ENCODE measurements at regions not wholly inside any gene's neighbourhood (a gene's known extent, or its start where the extent isn't known, plus 50 kb on each side); places are given as distances from the start of the nearest gene placed in this dataset.

- H3K27me3 Mint-ChIP-seq (ENCODE audit: low read depth in 3 of 3), result peaks cover 2 to 7% (median 5%) of the 10 kb centered on the region in 3 donors
- no peaks in the 10 kb centered on the region for H3K79me2 ChIP-seq (ENCODE audit: insufficient read depth, low read length)
- no peak overlapping the region for H3K27ac Mint-ChIP-seq
Observed at GRCh38 chr1:62924983-62925790, 141.3 kb downstream of the ATG4C start.

GRCh38 chr1:62926681-62927252 is 142.8 kb downstream of the ATG4C start:
- Histone ChIP-seq H3K4me3 (replicated peaks in 1 of 3; ENCODE audit: low read depth in 2 of 3, low read length in 3 of 3) (no peak overlapping the region), H3K27ac (ENCODE audit: low read depth in 1 of 2, low read length in 2 of 2) (no peak overlapping the region), H4K20me1 (ENCODE audit: insufficient read depth, low read length) (no peaks in the 10 kb centered on the region), H3K36me3 (replicated peaks in 1 of 2; ENCODE audit: control insufficient read depth in 1 of 2, insufficient read depth in 2 of 2, low read length in 2 of 2) (no peaks in the 10 kb centered on the region), H3K79me2 (ENCODE audit: insufficient read depth, low read length) (no peaks in the 10 kb centered on the region), H3K4me1 (ENCODE audit: control insufficient read depth in 1 of 2, insufficient read depth in 2 of 2, low read length in 2 of 2) (no peaks in the 10 kb centered on the region), H3K27me3 (ENCODE audit: control insufficient read depth in 2 of 2, insufficient read depth in 2 of 2, low read length in 2 of 2) (no peaks in the 10 kb centered on the region), H2AFZ (ENCODE audit: insufficient read depth, low read depth, low read length, poor library complexity, severe bottlenecking) (no peak overlapping the region), H3K9ac (ENCODE audit: insufficient read depth, low read length, poor library complexity, severe bottlenecking) (no peak overlapping the region), H3K4me2 (replicated peaks; ENCODE audit: extremely low read depth, low read length, poor library complexity, severe bottlenecking) (no peak overlapping the region), H3K9me3 (replicated peaks in 1 of 2; ENCODE audit: control insufficient read depth in 1 of 2, insufficient read depth in 1 of 2, low read length in 2 of 2) (no peaks in the 10 kb centered on the region)
- WGBS (ENCODE audit: insufficient coverage), result no CpG with 5 or more reads among the region's 4 CpGs
- TF ChIP-seq CTCF (IDR thresholded peaks at IDR 0.05), result no peak
- Mint-ChIP-seq H3K4me1 (no peaks in the 10 kb centered on the region), H3K27me3 (ENCODE audit: low read depth in 3 of 3) (peaks cover 2 to 5% (median 4%) of the 10 kb centered on the region in 3 donors), H3K36me3 (no peaks in the 10 kb centered on the region), H3K4me3 (no peak overlapping the region), H3K27ac (no peak overlapping the region), H3K9me3 (peaks cover 0 to 3% (median 0%) of the 10 kb centered on the region in 7 donors)
- no peak for DNase-seq
- intact Hi-C loops (cut with micrococcal nuclease), result no loop called here

More at GRCh38 chr1:62924983-62925790, 141.3 kb downstream of the ATG4C start:
- intact Hi-C loops (cut with micrococcal nuclease), result no loop called here
- Histone ChIP-seq H4K20me1 (ENCODE audit: insufficient read depth, low read length) (no peaks in the 10 kb centered on the region), H2AFZ (ENCODE audit: insufficient read depth, low read depth, low read length, poor library complexity, severe bottlenecking) (no peak overlapping the region), H3K9ac (ENCODE audit: insufficient read depth, low read length, poor library complexity, severe bottlenecking) (no peak overlapping the region), H3K9me3 (replicated peaks in 1 of 2; ENCODE audit: control insufficient read depth in 1 of 2, insufficient read depth in 1 of 2, low read length in 2 of 2) (no peaks in the 10 kb centered on the region), H3K27me3 (ENCODE audit: control insufficient read depth in 2 of 2, insufficient read depth in 2 of 2, low read length in 2 of 2) (no peaks in the 10 kb centered on the region), H3K4me1 (ENCODE audit: control insufficient read depth in 1 of 2, insufficient read depth in 2 of 2, low read length in 2 of 2) (no peaks in the 10 kb centered on the region), H3K4me2 (replicated peaks; ENCODE audit: extremely low read depth, low read length, poor library complexity, severe bottlenecking) (no peak overlapping the region), H3K27ac (ENCODE audit: low read depth in 1 of 2, low read length in 2 of 2) (no peak overlapping the region), H3K4me3 (replicated peaks in 1 of 3; ENCODE audit: low read depth in 2 of 3, low read length in 3 of 3) (no peak overlapping the region), H3K36me3 (replicated peaks in 1 of 2; ENCODE audit: control insufficient read depth in 1 of 2, insufficient read depth in 2 of 2, low read length in 2 of 2) (no peaks in the 10 kb centered on the region)
- no CpG with 5 or more reads among the region's 7 CpGs for WGBS (ENCODE audit: insufficient coverage)
- no peak for TF ChIP-seq CTCF (IDR thresholded peaks at IDR 0.05)
- no peak overlapping the region for H3K4me3 Mint-ChIP-seq
- H3K4me1 Mint-ChIP-seq, result no peaks in the 10 kb centered on the region
- DNase-seq, result no peak
- H3K9me3 Mint-ChIP-seq, result peaks cover 0 to 3% (median 0%) of the 10 kb centered on the region in 7 donors
- H3K36me3 Mint-ChIP-seq, result no peaks in the 10 kb centered on the region

All from CD14-positive monocyte (primary cell).